Panc1 (cell line): ENCODE measurements at regions not wholly inside any gene's neighbourhood (a gene's known extent, or its start where the extent isn't known, plus 50 kb on each side); places are given as distances from the start of the nearest gene placed in this dataset.

Source experiments
- ATAC-seq: fragments of 200-7000 bp; cut with Tn5 transposase; 2 replicates; pipeline ENCODE4 v1.9.1; 2020; ENCODE audit warnings: mild to moderate bottlenecking, moderate library complexity
- BruUV-seq: library from RNA; stranded (reverse); fragments of 400-500 nt; replicated peaks from 2 replicates; lab custom pipeline; 2021; lab: Mats Ljungman, UMichigan
- CTCF ChIA-PET: fragments of 300-600 bp; sonication (Branson Sonifier 250); formaldehyde crosslinking; loops from one replicate; lab custom pipeline; 2022; ENCODE audit warnings: antibody characterized with exemption; lab: Charles Lee
- POLR2A ChIA-PET: fragments of 300-600 bp; sonication (Branson Sonifier 250); formaldehyde crosslinking; loops from one replicate; lab custom pipeline; 2022; ENCODE audit warnings: antibody characterized with exemption; lab: Charles Lee
- DNase-seq: peaks from one replicate; pipeline ENCODE4 v3.0.0-alpha.2; 2010; ENCODE audit warnings: low read depth, low spot score
- H3K27ac ChIP-seq: 2 replicates; pipeline ENCODE4 v1.5.1; 2011; ENCODE audit warnings: mild to moderate bottlenecking, low read length, inconsistent platforms
- H3K27me3 ChIP-seq: fragments of 200-500 bp; sonication (Bioruptor generic); 2 replicates; pipeline ENCODE4 v1.6.0; 2014; ENCODE audit warnings: low read length, inconsistent platforms; ENCODE audit not compliant: control insufficient read depth, insufficient read depth
- H3K36me3 ChIP-seq: fragments of 200-500 bp; sonication (Bioruptor generic); 2 replicates; pipeline ENCODE4 v1.5.1; 2014; ENCODE audit warnings: inconsistent platforms, mild to moderate bottlenecking, low read length, moderate library complexity; ENCODE audit not compliant: control insufficient read depth, insufficient read depth
- H3K4me1 ChIP-seq: 2 replicates; pipeline ENCODE4 v1.5.1; 2011; ENCODE audit warnings: inconsistent platforms, mild to moderate bottlenecking, low read length, moderate library complexity; ENCODE audit not compliant: control insufficient read depth, insufficient read depth
- H3K4me3 ChIP-seq, 2 experiments: 2 replicates each; pipeline ENCODE4 v1.5.1; 2011 to 2012; ENCODE audit warnings: low read depth in 2 of 2, low read length in 2 of 2, mild to moderate bottlenecking in 2 of 2, inconsistent platforms in 1 of 2, moderate library complexity in 1 of 2
- H3K9me3 ChIP-seq: fragments of 200-500 bp; sonication (Bioruptor generic); 2 replicates; pipeline ENCODE4 v1.5.1; 2014; ENCODE audit warnings: low read depth, mild to moderate bottlenecking, inconsistent platforms, low read length, moderate library complexity; ENCODE audit not compliant: control insufficient read depth, insufficient read depth
- POLR2AphosphoS5 ChIP-seq: IDR thresholded peaks from 2 replicates; pipeline ENCODE4 v1.6.1; 2012; ENCODE audit warnings: mild to moderate bottlenecking, low read depth, low read length, moderate library complexity
- SIN3A ChIP-seq: IDR thresholded peaks from 2 replicates; pipeline ENCODE4 v1.6.1; 2012; ENCODE audit warnings: low read depth, mild to moderate bottlenecking, low read length, moderate library complexity, borderline replicate concordance; ENCODE audit not compliant: insufficient read depth
- TCF7L2 ChIP-seq: IDR thresholded peaks from 2 replicates; pipeline ENCODE4 v1.6.1; 2011; ENCODE audit warnings: mild to moderate bottlenecking, low read depth, low read length, inconsistent platforms
- in situ Hi-C: cut with HindIII; loops from 2 replicates; pipeline ENCODE4 v1.10.0; 2016; ENCODE audit warnings: low sequenced_read_pairs, low pct_unique_long_range_greater_than_20kb
- intact Hi-C: fragments of 100-400 bp; cut with micrococcal nuclease; formaldehyde crosslinking; loops from one replicate; pipeline ENCODE4 v1.10.0; 2022; ENCODE audit not compliant: unreplicated experiment
- TF ChIP-seq, protein P1 (sequence below): fragments of 450-650 bp; IDR thresholded peaks from 2 replicates; pipeline ENCODE4 v1.5.1; 2017; ENCODE audit warnings: mild to moderate bottlenecking
- TF ChIP-seq, protein P2 (sequence below), 2 experiments: IDR thresholded peaks; 2 replicates each; pipeline ENCODE4 v1.6.1; 2011 to 2012; ENCODE audit warnings: low read depth in 2 of 2, control low read depth in 1 of 2, low read length in 1 of 2, mild to moderate bottlenecking in 1 of 2, moderate library complexity in 1 of 2; ENCODE audit not compliant: insufficient read depth in 1 of 2

- Histone ChIP-seq H3K27ac (no peak overlapping the region), H3K9me3 (no peaks in the 10 kb centered on the region), H3K36me3 (no peaks in the 10 kb centered on the region), H3K4me1 (no peaks in the 10 kb centered on the region), H3K27me3 (peaks cover 7% of the 10 kb centered on the region; the same call in 1 of the 2 replicates), H3K4me3 (no peak overlapping the region)
- no peak for DNase-seq
- intact Hi-C loops = no loop called here
- TF ChIP-seq POLR2AphosphoS5 = no peak
- TF ChIP-seq TCF7L2 = no peak
- TF ChIP-seq, protein P1, sequence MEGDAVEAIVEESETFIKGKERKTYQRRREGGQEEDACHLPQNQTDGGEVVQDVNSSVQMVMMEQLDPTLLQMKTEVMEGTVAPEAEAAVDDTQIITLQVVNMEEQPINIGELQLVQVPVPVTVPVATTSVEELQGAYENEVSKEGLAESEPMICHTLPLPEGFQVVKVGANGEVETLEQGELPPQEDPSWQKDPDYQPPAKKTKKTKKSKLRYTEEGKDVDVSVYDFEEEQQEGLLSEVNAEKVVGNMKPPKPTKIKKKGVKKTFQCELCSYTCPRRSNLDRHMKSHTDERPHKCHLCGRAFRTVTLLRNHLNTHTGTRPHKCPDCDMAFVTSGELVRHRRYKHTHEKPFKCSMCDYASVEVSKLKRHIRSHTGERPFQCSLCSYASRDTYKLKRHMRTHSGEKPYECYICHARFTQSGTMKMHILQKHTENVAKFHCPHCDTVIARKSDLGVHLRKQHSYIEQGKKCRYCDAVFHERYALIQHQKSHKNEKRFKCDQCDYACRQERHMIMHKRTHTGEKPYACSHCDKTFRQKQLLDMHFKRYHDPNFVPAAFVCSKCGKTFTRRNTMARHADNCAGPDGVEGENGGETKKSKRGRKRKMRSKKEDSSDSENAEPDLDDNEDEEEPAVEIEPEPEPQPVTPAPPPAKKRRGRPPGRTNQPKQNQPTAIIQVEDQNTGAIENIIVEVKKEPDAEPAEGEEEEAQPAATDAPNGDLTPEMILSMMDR = no peak
- ChIA-PET POLR2A (no interaction called here), CTCF (no interaction called here)
- no TSS peak for BruUV-seq
- no peak for ATAC-seq
- in situ Hi-C loops = no loop called here
Observed at GRCh38 chr10:128518000-128518399, 391.8 kb upstream of the MKI67 start.

- BruUV-seq = no TSS peak
- no peak overlapping the region for H3K4me3 ChIP-seq
- peaks cover 5% of the 10 kb centered on the region for H3K27me3 ChIP-seq
- in situ Hi-C loops (no loop called here), intact Hi-C loops (no loop called here)
- no peak for TF ChIP-seq POLR2AphosphoS5
- TF ChIP-seq, protein P2, sequence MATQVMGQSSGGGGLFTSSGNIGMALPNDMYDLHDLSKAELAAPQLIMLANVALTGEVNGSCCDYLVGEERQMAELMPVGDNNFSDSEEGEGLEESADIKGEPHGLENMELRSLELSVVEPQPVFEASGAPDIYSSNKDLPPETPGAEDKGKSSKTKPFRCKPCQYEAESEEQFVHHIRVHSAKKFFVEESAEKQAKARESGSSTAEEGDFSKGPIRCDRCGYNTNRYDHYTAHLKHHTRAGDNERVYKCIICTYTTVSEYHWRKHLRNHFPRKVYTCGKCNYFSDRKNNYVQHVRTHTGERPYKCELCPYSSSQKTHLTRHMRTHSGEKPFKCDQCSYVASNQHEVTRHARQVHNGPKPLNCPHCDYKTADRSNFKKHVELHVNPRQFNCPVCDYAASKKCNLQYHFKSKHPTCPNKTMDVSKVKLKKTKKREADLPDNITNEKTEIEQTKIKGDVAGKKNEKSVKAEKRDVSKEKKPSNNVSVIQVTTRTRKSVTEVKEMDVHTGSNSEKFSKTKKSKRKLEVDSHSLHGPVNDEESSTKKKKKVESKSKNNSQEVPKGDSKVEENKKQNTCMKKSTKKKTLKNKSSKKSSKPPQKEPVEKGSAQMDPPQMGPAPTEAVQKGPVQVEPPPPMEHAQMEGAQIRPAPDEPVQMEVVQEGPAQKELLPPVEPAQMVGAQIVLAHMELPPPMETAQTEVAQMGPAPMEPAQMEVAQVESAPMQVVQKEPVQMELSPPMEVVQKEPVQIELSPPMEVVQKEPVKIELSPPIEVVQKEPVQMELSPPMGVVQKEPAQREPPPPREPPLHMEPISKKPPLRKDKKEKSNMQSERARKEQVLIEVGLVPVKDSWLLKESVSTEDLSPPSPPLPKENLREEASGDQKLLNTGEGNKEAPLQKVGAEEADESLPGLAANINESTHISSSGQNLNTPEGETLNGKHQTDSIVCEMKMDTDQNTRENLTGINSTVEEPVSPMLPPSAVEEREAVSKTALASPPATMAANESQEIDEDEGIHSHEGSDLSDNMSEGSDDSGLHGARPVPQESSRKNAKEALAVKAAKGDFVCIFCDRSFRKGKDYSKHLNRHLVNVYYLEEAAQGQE (IDR thresholded peaks at IDR 0.05; ENCODE audit: insufficient read depth in 1 of 2, low read depth in 2 of 2, low read length in 1 of 2) = no peak
- ChIA-PET POLR2A (no interaction called here), CTCF (no interaction called here)
- no peak overlapping the region for H3K27ac ChIP-seq
- H3K36me3 ChIP-seq = no peaks in the 10 kb centered on the region
- ATAC-seq (no peak), DNase-seq (no peak)
- no peaks in the 10 kb centered on the region for H3K4me1 ChIP-seq
- no peaks in the 10 kb centered on the region for H3K9me3 ChIP-seq
Observed at GRCh38 chr10:128519581-128519980, 393.4 kb upstream of the MKI67 start.

- no peaks in the 10 kb centered on the region for H3K4me1 ChIP-seq
- no peaks in the 10 kb centered on the region for H3K9me3 ChIP-seq
- ATAC-seq = no peak
- intact Hi-C loops (no loop called here), in situ Hi-C loops (no loop called here)
- no peak overlapping the region for H3K27ac ChIP-seq
- POLR2A ChIA-PET = no interaction called here
- no peaks in the 10 kb centered on the region for H3K36me3 ChIP-seq
- TF ChIP-seq POLR2AphosphoS5 (no peak), TCF7L2 (no peak), SIN3A (no peak)
- TF ChIP-seq, protein P1 = no peak
- no TSS peak for BruUV-seq
- no peak for DNase-seq
- no peak overlapping the region for H3K4me3 ChIP-seq
- CTCF ChIA-PET = no interaction called here
- H3K27me3 ChIP-seq = peaks cover 4% of the 10 kb centered on the region
Observed at GRCh38 chr10:128520211-128520815, 394.1 kb upstream of the MKI67 start.
